HG03175 (cell line): ENCODE measurements at regions not wholly inside any gene's neighbourhood (a gene's known extent, or its start where the extent isn't known, plus 50 kb on each side); places are given as distances from the start of the nearest gene placed in this dataset.

Experiments
- ATAC-seq: cut with Tn5 transposase; IDR thresholded peaks from one replicate; pipeline ENCODE4 v1.9.1; 2021; ENCODE audit warnings: mild to moderate bottlenecking, moderate library complexity; ENCODE audit not compliant: unreplicated experiment

- no peak for ATAC-seq
Observed at GRCh38 chr4:146998157-146998556, 52.5 kb upstream of the TTC29 start.

GRCh38 chr4:147003956-147004809 lies 58.5 kb upstream of the TTC29 start:
- no peak for ATAC-seq

DNA sequence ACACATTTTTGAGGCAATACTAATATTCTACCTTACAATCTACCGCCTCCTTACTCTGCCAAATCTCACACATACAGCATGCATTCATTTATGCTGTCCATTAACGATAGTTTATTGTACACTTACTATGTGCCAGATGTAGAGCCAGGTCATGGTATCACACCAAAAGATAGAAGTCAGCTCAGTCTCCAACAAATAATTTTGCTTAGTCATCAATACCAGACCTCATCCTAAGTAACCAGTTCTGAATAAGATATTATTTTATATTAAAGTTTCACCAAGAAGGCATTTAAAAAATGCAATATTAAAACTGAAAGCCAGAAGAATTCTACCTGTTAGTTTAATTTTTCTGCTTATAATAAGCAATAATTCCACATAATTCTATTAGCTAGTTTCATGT lies 60.6 kb upstream of the TTC29 start:
- no peak for ATAC-seq

DNA sequence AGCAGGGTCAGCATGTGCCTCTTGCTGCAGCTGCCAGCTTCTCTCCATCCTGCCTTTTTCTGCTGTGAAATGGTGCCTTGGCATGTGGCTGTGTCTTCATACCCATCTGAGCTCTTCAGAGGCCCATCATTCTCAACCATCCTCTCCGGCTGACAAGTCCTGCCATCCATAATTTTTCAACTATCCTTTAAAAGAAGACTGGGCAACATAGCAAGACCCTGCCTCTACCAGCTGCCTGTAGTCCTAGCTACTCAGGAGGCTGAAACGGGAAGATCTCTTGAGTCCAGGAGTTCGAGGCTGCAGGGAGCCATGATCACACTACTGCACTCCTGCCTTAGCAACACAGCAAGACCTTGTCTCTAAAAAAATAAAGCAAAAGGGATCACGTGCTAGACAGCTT lies 64.2 kb upstream of the TTC29 start:
- ATAC-seq: no peak

DNA sequence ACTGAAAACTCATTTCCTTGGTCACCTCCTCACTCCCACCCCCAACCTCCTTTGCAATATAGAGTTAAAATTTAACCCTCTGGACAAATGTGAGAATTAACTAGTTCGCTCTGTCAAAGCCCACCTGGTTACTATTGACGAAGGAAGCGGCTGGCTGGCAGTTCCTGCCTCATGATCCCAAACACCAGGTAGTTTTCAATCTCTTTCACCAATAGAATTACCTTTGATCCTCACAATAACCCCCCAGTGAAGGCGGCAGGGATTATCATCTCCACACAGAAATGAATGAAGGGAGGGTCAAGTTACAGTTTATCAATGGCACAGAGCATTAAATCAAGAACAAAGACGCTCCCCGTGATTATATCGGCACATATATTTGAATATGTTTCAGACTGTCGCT lies 65.7 kb upstream of the TTC29 start:
- no peak for ATAC-seq

DNA sequence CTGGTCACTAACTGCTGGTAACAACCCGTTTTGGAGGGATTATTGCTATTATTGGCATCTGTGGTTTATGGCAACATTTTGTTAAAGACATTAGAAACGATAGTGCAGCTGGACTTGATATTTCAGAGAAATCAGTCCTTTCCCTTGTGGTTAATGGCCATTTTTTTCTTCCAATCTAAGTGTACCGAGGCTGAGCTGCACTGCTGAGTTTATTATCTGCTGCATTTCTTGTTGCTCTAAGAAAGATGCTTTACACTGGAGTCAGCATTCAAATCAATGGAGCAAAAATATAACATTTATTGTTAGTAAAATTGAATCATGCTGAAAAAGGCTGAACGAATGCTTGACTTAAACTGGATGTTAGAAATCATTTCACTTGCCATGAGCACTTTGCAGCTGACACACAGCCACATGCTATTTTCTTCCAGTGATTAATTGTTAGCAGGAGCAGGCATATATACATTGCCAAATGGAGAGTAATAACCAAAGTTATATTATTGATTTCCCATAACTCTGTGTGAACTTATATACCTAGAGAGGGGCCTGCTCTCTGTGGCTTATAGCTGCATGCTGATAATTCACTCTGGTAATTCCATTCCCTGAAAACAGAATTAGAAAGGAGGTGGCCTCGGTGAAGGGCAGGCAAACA lies 66.5 kb upstream of the TTC29 start:
- no peak for ATAC-seq

DNA sequence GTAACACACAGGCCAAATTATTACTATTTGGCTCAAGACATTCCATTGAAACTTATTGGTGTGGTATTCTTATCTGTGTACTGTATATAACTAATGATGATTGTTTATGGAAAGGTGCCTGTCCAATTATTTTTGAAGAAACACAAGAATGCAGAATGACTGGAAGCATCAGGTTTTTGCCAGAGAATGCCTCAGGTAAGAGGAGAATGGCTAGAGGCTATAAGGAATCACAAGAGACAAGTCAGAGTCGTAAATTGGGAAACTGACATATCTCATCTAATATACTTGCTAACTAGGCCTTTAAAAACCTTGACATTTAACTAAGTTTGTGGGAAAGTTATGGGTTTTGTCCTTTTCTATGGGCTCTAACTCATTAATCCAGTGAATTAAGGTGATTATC lies 69.3 kb upstream of the TTC29 start:
- ATAC-seq: no peak

GRCh38 chr4:147015491-147015890 lies 69.8 kb upstream of the TTC29 start:
- no peak for ATAC-seq

DNA sequence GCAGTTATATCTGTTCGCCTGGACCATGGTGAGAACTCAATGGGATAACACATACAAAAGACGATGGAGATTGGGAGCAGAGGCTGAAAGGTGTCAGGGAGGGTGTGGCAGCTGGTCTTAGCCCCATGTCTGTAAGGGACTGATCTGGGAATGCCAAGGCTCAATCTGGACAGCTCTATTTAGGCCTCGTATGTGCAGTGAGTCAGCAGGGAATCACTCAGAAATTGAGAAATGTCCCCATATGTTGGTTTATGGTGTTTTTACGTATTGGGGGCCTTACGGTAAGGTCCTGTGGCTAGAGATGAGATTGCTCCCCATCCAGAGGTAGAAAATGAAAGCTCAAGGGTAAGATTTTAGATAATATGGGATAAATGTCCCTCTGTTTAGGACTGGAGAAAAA lies 71.4 kb upstream of the TTC29 start:
- ATAC-seq: no peak

DNA sequence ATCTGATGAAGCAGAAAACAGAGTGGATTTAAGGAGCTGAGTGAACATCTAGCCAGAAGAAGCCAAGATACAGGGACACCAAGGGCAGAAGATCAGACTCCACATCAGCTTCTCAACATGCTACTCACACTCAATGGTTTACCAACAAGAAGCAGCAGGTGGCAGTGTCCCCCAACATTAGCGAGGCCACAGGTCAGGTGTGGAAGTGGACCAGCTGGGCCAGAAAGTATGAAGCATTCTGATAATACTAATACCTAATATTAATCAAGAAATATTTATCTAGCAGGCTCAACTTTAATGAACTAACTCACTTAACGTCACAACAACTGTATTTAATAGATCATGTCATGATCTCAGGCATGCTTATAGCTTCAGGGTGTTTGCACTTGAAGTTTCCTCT lies 73.4 kb upstream of the TTC29 start:
- ATAC-seq: peak; percentile 93

DNA sequence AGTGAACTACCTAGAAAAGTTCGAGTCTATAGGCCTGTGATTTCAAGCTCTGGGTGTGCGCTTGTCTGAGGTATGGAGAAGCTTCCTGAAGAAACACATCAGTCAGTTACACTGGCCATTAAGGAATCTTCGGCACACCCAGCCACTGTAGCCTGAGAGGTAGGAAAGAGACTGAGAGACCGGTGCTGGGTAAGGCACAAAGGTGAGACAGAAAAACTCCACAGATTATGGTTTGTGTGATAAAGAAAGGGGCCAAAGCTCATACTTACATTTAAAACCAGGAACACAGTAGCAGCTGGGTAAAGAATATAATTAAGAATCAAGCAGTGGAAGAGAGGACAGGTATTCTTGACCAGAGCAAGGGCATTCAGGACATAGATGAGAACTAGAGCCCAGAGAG lies 74.8 kb upstream of the TTC29 start:
- ATAC-seq: no peak

GRCh38 chr4:147025042-147025441 lies 79.4 kb upstream of the TTC29 start:
- no peak for ATAC-seq

- ATAC-seq: no peak
Observed at GRCh38 chr4:147029296-147029695, 83.6 kb upstream of the TTC29 start.

GRCh38 chr4:147034372-147034771 lies 88.7 kb upstream of the TTC29 start:
- ATAC-seq: no peak

DNA sequence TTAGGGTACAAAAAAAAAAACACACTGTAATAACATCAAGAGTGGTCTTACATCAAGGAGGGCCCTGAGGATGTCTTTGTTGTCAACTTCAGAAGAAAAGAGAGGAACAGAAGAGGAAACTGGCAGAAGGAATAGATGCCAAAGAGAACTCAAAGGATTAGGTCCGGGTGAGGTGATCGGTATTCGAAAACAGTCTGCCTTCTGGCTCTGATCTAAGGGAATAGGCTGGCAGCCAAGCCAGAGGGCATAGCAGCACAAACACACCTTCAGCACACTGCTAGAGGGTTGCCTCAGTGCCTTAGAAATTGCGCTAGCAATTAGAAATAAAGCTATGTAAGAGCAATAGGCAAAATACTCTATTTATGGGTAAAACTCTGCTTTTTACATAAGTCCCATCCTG lies 91.4 kb upstream of the TTC29 start:
- no peak for ATAC-seq

DNA sequence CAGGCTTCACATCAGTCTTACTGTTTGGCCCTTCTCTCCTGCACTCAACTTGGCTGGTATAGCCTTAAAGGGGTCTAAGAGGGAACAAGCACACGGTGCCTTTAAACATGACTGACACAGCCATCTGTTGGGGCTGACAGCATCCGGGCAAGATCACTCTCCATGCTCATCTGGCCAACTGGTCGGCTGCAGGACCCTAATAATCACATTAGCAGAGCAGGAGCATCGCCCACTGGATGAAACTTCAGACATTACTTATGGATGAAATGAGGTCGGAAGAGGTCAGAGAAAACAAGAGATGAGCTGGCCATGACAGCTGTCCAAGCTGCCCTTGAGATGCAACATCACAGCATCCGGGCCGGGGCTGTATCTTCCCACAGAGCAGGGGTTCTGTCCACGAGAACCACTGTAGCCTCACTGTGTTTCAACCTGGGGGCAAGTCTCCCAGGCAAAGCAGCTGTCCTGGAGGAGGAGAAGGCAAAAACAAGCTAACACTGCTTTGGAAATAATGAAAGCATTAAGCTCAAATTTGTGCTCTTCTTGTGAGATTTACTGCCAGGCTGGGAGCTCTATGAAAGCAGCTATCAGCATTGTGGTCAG lies 94.4 kb upstream of the TTC29 start:
- no peak for ATAC-seq

DNA sequence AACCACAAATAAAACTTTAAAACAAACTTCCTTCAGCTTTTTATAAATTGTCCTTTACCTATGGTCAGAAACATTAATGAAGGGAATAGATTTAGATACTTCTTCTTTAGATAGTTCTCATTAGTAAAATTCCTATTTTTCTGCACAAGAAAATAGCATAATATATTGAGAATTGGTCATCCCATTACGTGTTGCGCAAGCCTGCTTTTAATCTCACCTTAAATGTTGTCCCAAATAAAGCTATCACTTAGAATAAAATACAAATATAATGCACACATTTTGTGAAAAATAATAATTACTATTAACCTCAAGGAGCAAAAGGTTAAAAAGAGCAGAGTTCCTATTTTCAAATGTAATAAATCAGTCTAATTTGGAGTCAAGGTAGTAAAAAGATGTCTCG lies 95.2 kb upstream of the TTC29 start:
- no peak for ATAC-seq

DNA sequence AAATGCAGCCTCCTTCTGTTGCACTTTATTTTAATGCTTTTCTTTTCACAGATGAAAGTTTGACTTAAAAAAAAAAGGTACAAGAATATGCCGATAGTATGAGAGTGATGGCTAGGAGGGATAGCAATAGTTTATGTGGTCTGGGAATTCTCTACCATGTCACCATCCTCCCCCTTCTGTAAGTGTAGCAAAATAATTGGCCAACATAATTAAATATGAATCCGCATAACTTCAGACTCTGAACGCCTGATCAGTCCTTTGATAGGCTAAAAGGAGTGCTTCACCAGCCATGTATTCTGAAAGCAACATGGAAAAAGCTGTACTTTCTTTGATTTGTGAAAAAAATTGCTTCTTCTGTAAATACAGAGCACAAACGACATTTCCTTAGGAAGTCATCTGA lies 95.7 kb upstream of the TTC29 start:
- no peak for ATAC-seq

DNA sequence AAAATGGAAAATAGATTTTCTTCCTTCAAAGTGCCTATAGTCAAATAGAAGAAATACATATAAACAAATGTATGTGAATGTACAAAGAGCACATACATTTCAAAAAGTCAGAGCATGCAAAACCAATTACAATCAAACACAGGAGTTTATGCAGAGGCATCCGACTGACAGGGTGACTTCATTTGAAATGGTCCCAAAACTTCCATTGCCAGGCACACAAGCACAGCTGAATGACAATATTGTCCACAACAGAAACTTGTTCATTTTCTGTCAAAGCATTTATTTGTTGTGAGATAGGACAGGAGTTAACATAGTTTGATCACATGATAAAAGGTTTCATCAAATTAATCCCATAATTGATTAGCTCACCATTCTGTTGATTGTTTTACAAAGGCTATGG lies 96.4 kb upstream of the TTC29 start:
- no peak for ATAC-seq

DNA sequence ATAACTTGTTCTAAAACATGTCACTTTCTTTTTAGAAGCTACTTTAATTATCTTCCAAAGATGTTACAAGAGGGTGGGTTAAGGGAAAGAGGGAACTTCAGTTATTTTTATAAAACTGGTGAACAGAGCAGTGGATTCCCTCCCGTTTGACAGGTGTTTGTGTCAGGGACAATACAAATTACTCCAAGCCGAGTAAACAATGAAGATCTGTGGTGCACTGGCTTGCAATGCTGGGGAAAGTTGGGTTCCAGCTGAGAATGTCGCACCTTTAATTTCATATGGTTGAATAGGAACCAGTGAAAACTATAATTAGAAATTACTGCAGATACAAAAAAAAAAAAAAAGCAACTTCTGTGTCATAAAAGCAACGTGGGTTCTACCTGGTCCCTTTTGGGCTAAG lies 98.6 kb upstream of the TTC29 start:
- no peak for ATAC-seq

DNA sequence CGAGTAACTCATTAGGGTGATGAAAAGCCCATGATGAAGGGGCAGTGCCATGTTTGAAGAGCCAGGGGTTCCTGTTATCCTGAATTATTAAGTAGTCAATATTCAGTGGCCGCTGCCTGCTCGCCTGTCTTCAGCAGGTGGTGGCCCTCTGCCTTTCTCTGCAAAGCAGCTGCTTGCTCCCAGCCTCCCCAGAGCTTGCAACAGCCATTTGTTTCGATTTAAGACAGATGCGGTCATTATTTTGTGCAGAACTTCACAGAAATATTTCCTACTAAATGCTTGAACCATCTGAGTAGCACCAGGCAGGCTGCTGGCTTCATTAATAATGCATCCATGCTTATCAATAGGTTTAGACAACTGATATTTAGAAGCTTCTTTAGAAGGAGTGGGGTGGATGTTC lies 104.3 kb upstream of the TTC29 start:
- ATAC-seq: no peak

GRCh38 chr4:147050356-147050765 lies 104.7 kb upstream of the TTC29 start:
- ATAC-seq: no peak
